GM19372 (cell line): ENCODE measurements at regions not wholly inside any gene's neighbourhood (a gene's known extent, or its start where the extent isn't known, plus 50 kb on each side); places are given as distances from the start of the nearest gene placed in this dataset.

Source experiments
- ATAC-seq: cut with Tn5 transposase; IDR thresholded peaks from one replicate; pipeline ENCODE4 v1.9.1; 2021; ENCODE audit warnings: mild to moderate bottlenecking, low read depth, moderate library complexity; ENCODE audit not compliant: unreplicated experiment

DNA sequence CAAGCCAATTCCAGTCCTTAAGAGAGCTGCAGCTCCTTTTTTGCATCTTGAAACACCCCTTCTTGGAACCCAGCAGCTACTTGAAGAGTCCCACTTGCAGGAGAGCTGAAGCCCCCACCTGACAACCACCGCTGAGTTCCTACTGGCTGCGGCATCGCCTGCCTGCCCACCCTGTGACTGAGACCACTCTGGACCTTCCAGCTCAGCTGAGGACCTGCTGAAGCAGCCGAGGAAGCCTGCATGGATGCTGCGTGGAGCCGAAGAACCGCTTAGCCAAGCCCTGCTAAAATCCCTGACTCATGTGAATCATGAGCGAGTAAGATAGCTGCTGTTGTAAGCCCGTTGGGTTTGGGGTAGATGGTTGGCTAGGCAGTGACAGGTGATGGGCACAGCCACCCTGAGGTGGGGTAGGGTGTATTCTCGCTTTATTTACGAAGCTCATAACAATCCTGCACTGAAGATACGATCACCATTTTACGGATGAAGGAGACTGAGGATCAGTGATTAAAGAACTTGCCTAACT, 78.4 kb downstream of the INHBB start:
- ATAC-seq = no peak

DNA sequence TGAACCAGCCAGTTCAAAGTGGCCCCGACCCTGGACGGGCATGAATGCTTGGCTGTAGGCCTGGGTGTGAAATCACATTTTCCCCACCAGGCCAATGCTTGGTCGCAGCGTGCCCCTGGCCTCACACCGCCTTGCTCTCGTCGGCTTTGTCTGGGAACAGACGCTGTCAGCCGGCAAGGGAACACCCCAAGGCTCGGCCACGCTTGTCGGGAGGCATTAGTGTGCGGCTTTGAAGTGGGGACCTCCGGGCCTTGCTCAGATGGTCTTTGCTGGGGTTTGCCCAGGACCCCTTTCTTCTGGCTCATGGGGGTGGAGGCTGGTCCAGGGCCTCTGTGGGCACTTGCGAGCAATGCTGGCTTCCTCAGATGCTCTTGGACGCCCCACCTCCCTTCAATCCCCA, 79.1 kb downstream of the INHBB start:
- no peak for ATAC-seq

DNA sequence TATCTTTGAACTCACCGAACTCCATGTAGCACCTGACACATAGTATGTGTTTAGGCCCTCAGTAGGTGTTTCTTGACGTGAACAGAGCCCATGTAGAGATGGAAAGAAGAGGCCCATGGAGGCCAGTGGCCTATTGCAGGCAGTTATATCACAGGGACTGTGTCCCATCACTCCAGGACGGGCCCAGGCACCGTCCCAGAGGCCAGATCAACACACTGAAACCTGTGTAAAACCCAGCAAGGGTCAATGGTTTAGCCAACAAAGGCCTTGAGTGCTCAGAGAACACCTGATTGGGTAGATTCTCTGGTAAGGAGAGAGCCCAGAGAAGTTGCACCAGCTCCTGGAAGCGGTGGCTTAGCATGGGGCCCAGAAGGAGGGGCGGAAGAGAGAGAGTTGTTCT, 82.8 kb downstream of the INHBB start:
- no peak for ATAC-seq

DNA sequence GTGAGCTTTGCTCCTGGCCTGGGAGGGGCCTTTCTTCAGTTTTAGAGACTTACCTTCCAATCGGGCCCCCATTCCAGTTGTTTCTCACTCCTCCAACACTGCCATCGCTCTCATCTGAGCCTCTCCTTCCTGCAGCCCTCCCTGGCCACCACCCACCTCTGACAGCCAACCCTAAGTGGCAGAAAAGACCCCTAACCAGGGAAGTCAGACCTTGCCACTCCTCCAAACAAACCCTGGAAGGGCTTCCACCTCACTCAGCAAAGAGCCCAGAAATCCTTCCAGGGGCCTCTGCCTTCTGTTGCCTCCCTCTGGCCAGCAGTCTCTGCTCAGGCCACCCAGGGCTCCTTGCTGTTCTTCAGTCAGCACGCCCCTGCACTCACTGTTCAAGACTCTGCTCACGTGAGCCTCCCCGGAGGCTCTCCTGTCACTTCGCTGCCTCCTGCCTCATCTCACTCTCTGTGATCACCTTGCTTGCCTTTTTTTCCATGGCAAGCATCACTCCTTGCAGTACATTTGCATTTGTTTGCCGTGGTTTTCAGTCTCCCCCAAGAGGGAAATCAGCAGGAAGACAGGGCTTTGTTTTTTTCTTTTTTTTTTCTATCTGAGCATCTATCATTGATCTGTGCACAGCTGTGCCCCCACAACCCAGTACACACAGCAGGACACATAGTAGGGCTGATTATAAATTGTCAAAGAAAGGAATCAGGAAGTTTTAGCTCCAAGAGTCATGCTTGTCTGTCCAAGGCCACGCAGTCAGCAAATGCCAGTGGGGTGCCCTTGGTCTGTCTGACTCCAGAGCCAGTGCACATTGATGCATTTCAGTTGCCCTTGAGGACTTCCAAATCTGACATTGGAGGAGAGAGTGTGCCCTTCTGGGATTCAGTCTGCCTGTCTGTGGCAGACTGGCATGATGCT, 83.9 kb downstream of the INHBB start:
- no peak for ATAC-seq

- ATAC-seq = no peak
Observed at GRCh38 chr2:120430501-120430830, 84.5 kb downstream of the INHBB start.

DNA sequence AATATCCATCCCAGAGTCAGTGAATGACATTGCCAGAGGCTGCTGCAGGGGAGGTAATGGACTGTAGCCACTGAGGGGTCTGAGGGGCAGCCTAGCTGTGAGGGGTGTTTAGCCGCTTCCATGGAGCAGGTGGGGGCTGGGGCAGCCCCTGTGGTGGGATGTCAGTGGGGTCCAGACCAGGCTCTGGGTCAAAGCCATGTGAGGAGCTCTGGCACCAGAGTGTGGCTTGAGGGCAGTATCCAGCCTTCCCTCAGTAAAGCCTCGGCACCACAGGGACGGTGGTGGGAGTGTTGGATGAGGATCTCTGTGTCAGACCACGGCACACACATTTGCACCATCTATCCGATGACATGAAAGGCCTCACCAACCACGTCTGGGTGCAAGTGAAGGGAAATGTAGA, 85.0 kb downstream of the INHBB start:
- no peak for ATAC-seq

DNA sequence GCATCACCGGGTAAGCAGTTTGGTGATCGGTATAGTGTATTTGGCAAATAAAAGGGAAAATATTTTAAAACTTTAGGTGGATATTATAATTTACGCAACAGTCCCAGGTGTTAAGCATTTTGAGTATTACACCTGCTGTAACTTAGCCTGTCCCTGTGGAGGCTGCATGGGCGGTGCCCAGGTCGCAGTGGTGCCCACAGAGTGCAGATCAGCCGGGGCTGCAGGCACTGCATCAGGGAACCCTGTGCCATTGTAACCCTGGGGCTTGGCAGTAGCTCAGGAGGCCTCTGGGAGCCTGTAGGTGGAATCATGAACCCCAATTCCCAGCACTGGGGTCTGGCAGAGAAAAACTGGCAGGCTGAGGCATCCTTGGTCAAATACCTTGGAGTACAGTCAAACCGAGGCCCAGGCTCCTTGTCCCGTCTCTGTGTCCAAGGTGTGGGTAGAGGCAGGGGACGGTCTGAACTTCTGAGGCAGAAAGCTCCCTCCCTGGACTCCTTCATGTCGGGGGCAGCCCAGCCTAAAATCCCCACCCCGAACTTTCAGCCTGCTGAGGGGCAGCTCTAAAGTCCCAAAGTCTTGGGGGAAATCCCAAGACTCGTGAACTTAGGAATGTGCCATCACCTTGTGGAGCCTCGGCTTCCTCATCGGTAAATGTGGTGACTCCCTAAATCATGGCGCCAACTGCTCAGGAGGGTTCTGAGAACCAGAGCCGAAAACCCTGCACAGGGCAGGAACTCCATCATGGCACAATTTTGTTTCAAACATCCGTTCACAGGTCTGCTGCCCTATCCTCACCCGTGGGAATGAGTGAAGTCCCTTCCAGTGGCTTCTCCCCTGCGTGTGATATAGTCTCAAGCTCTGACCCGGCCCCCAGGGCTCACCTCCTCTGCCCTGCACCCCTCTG, 85.7 kb downstream of the INHBB start:
- no peak for ATAC-seq

GRCh38 chr2:120432293-120432975, 86.5 kb downstream of the INHBB start:
- ATAC-seq = no peak

GRCh38 chr2:120432976-120433815, 87.3 kb downstream of the INHBB start:
- no peak for ATAC-seq

- no peak for ATAC-seq
Observed at GRCh38 chr2:120433816-120434290, 87.9 kb downstream of the INHBB start.

GRCh38 chr2:120434492-120435308, 88.8 kb downstream of the INHBB start:
- no peak for ATAC-seq

- ATAC-seq = no peak
Observed at GRCh38 chr2:120435671-120436459, 89.9 kb downstream of the INHBB start.

GRCh38 chr2:120436460-120436739, 90.5 kb downstream of the INHBB start:
- no peak for ATAC-seq

DNA sequence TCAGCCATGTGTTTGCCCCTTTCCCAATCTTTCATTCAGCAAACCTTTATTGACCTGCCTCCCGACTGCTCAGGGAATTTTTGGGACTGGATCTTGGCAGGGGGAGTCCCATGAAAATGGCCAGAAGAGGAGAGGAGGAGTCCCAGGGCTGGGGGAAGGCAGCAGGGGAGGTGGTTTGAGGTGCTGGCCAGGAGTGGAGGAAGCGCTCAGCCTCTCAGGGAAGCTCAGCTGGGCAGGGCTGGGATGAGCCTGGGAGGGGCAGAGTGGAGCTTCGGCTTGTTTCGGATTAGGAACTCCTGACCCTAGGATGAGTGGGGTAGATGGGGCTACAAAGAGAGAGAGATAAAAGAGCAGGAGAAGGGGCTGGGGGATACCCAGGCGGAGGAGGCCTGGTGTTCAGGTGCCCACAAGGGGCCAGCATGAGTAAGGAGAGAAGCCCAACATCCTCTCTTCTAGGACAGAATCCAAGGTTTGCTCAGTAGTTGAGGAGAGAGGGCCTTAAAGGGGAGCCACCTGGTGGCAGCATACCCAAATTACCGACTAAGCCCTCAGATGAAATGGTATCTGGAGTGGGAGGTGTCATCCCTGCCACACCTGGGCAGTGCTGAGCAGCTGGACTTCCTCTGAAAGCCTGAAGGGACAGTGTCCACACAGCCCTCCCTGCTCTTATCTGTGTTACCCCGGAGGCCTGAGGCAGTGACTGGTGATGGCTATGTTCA, 91.1 kb downstream of the INHBB start:
- no peak for ATAC-seq

DNA sequence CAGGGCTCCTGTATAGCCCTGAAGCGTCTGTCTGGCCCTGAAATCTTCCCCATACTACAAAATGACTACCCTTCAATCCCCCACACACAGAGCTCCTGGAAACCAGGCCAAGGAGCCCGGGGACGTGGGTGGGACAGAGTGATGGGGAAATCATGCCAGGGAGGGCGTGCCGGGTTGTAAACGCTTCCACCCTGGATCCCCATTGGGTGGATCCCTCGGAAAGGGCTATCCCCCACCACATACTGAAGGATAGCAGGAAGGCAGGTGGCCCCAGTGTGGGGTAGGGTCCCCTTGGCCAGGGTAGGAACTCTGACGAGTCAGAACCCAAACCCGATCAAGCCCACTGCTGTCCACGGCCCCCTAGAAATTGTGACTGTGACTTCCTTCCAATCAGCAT, 91.7 kb downstream of the INHBB start:
- no peak for ATAC-seq

- ATAC-seq = no peak
Observed at GRCh38 chr2:120438301-120439066, 92.5 kb downstream of the INHBB start.

DNA sequence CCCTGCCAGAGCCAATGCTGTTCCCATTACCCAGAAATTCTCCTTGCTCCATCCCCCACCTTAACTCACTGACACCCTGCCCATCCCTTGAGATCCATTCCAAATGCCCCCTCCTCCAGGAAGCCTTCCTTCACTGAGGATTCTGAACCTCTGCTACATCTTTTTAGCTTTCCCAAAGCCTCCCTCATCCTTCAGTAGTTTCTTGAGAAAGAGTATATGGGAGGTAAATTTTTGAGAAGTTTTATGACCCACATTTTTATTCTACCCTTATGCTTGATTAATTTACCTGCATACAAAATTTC, 93.1 kb downstream of the INHBB start:
- no peak for ATAC-seq
